Gastrocnemius medialis (tissue), 4 donors: ENCODE measurements at regions not wholly inside any gene's neighbourhood (a gene's known extent, or its start where the extent isn't known, plus 50 kb on each side); places are given as distances from the start of the nearest gene placed in this dataset.

Source experiments
- ATAC-seq, 2 donors: fragments of 150-250 bp; one replicate each; pipeline ENCODE4 v1.9.1; 2016
- DNase-seq, 2 donors: peaks; one replicate each; pipeline ENCODE4 v3.0.0-alpha.2; 2019
- H3K27ac ChIP-seq, 4 donors: fragments of 200-600 bp; sonication (generic); 1 replicate in 1 of 4; 2 replicates in 3 of 4; pipeline ENCODE4 v1.5.1; 2016 to 2018; ENCODE audit warnings: mild to moderate bottlenecking in 2 of 4, moderate library complexity in 1 of 4
- H3K27me3 ChIP-seq, 3 donors: fragments of 200-600 bp; sonication (generic) in 2 of 3; 1 replicate in 1 of 3; 2 replicates in 2 of 3; pipeline versions ENCODE4 v1.5.1 to v1.6.0; 2016 to 2019; ENCODE audit warnings: mild to moderate bottlenecking in 1 of 3, moderate library complexity in 1 of 3
- H3K36me3 ChIP-seq, 2 donors: fragments of 200-600 bp; sonication (generic) in 1 of 2; one replicate each; pipeline ENCODE4 v1.5.1; 2017 to 2018
- H3K4me1 ChIP-seq, 2 donors: fragments of 200-600 bp; sonication (generic) in 1 of 2; one replicate each; pipeline ENCODE4 v1.5.1; 2016 to 2017; ENCODE audit warnings: mild to moderate bottlenecking in 2 of 2
- H3K4me3 ChIP-seq, 4 donors: fragments of 200-600 bp; sonication (generic) in 3 of 4; 1 replicate in 1 of 4; 2 replicates in 3 of 4; pipeline ENCODE4 v1.5.1; 2016 to 2019; ENCODE audit warnings: mild to moderate bottlenecking in 2 of 4
- H3K9me3 ChIP-seq, 3 donors: fragments of 200-600 bp; sonication (generic) in 2 of 3; 1 replicate in 1 of 3; 2 replicates in 2 of 3; pipeline ENCODE4 v1.5.1; 2016 to 2019
- CTCF ChIP-seq, 5 experiments: fragments of 450-650 bp in 3 of 5; fragments of 200-600 bp in 2 of 5; sonication (generic) in 2 of 5; IDR thresholded peaks in 4 of 5; conservative IDR thresholded peaks in 1 of 5; 1 replicate in 4 of 5; 2 replicates in 1 of 5; pipeline ENCODE4 v1.5.1; 2016 to 2019; ENCODE audit warnings: antibody characterized with exemption in 5 of 5, mild to moderate bottlenecking in 3 of 5, moderate library complexity in 3 of 5
- POLR2A ChIP-seq, 2 donors: fragments of 450-650 bp; IDR thresholded peaks; one replicate each; pipeline ENCODE4 v1.6.1; 2017; ENCODE audit warnings: antibody characterized with exemption in 2 of 2, mild to moderate bottlenecking in 2 of 2, moderate library complexity in 2 of 2
- in situ Hi-C, 4 donors: fragments of 200-750 bp; cut with MboI; loops; one replicate each; pipeline versions ENCODE4 v1.15.0 to v1.8.0; 2017; ENCODE audit warnings: low sequenced_read_pairs in 4 of 4
- intact Hi-C: fragments of 100-400 bp; cut with DNase I; formaldehyde crosslinking; loops from one replicate; pipeline ENCODE4 v1.15.1; 2023; ENCODE audit warnings: low total_unique reads

GRCh38 chr15:37880009-37880834, 54.2 kb upstream of the TMCO5A start:
- ATAC-seq: no peak
- in situ Hi-C loops (loop anchor here in 1 of 4 donors (25.0 kb wide), 1 partner anchor 993 kb away; no protein-coding TSS in a partner anchor), intact Hi-C loops (no loop called here)
- Histone ChIP-seq H3K27me3 (no peaks in the 10 kb centered on the region), H3K4me3 (no peak overlapping the region), H3K9me3 (no peaks in the 10 kb centered on the region), H3K36me3 (no peaks in the 10 kb centered on the region), H3K27ac (no peak overlapping the region), H3K4me1 (peaks cover 4 to 8% of the 10 kb centered on the region in 2 donors)
- DNase-seq: no peak
- no peak for TF ChIP-seq POLR2A (IDR thresholded peaks at IDR 0.05)
- peak in 2 of 5 experiments; percentile 17 to 34 for TF ChIP-seq CTCF (IDR thresholded peaks at IDR 0.05 in 4 of 5, conservative IDR thresholded peaks at IDR 0.05 in 1 of 5)

- intact Hi-C loops: no loop called here
- DNase-seq (no peak), ATAC-seq (no peak)
- TF ChIP-seq POLR2A (IDR thresholded peaks at IDR 0.05): no peak
- TF ChIP-seq CTCF (IDR thresholded peaks at IDR 0.05 in 4 of 5, conservative IDR thresholded peaks at IDR 0.05 in 1 of 5): no peak
- H3K27ac ChIP-seq: no peak overlapping the region
- peaks cover 4 to 12% of the 10 kb centered on the region in 2 donors for H3K4me1 ChIP-seq
- in situ Hi-C loops: loop anchor here in 1 of 4 donors (25.0 kb wide), 1 partner anchor 993 kb away; no protein-coding TSS in a partner anchor
- H3K27me3 ChIP-seq: no peaks in the 10 kb centered on the region
- H3K9me3 ChIP-seq: no peaks in the 10 kb centered on the region
- H3K4me3 ChIP-seq: no peak overlapping the region
- H3K36me3 ChIP-seq: no peaks in the 10 kb centered on the region
These were observed 53.6 kb upstream of the TMCO5A start for GRCh38 chr15:37880835-37881153.

GRCh38 chr15:37881237-37882013, 53.0 kb upstream of the TMCO5A start:
- Histone ChIP-seq H3K27me3 (no peaks in the 10 kb centered on the region), H3K9me3 (no peaks in the 10 kb centered on the region), H3K27ac (no peak overlapping the region), H3K4me3 (no peak overlapping the region), H3K36me3 (no peaks in the 10 kb centered on the region), H3K4me1 (peaks cover 4 to 12% of the 10 kb centered on the region in 2 donors)
- intact Hi-C loops (no loop called here), in situ Hi-C loops (loop anchor here in 1 of 4 donors (25.0 kb wide), 1 partner anchor 994 kb away; no protein-coding TSS in a partner anchor)
- ATAC-seq (no peak), DNase-seq (no peak)
- no peak for TF ChIP-seq POLR2A (IDR thresholded peaks at IDR 0.05)
- TF ChIP-seq CTCF (IDR thresholded peaks at IDR 0.05 in 4 of 5, conservative IDR thresholded peaks at IDR 0.05 in 1 of 5): no peak

- H3K9me3 ChIP-seq: no peaks in the 10 kb centered on the region
- no peaks in the 10 kb centered on the region for H3K36me3 ChIP-seq
- in situ Hi-C loops (loop anchor here in 1 of 4 donors (25.0 kb wide), 1 partner anchor 995 kb away; no protein-coding TSS in a partner anchor), intact Hi-C loops (no loop called here)
- DNase-seq: no peak
- ATAC-seq: no peak
- no peaks in the 10 kb centered on the region for H3K27me3 ChIP-seq
- peaks cover 4 to 12% of the 10 kb centered on the region in 2 donors for H3K4me1 ChIP-seq
- TF ChIP-seq POLR2A (IDR thresholded peaks at IDR 0.05) (no peak), CTCF (IDR thresholded peaks at IDR 0.05 in 4 of 5, conservative IDR thresholded peaks at IDR 0.05 in 1 of 5) (no peak)
- H3K4me3 ChIP-seq: no peak overlapping the region
- no peak overlapping the region for H3K27ac ChIP-seq
These were observed 51.8 kb upstream of the TMCO5A start for GRCh38 chr15:37882640-37883039.
